ENCODE measurements at regions not wholly inside any gene's neighbourhood (a gene's known extent, or its start where the extent isn't known, plus 50 kb on each side); places are given as distances from the start of the nearest gene placed in this dataset.

DNA sequence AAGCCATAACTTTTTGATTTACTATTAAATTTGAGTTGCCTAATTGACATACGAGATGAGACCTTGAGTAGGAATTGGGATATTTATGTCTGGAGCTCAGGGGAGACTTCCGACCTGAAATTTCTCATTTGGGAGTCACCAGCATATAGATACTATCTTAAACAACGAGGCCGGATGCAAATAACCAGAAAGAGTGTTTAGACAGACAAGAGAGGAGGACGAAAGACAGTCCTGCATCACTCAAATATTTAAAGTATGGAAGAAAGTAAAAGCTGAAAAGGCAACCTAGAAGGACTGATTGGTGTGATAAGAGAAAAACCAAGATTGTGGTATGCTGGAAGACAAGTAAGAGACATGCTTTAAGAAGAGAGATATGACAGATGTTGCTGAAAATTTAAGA is 675.0 kb upstream of the NUDT12 start:
- DNase-seq (ENCODE audit: low spot score), result no peak

DNA sequence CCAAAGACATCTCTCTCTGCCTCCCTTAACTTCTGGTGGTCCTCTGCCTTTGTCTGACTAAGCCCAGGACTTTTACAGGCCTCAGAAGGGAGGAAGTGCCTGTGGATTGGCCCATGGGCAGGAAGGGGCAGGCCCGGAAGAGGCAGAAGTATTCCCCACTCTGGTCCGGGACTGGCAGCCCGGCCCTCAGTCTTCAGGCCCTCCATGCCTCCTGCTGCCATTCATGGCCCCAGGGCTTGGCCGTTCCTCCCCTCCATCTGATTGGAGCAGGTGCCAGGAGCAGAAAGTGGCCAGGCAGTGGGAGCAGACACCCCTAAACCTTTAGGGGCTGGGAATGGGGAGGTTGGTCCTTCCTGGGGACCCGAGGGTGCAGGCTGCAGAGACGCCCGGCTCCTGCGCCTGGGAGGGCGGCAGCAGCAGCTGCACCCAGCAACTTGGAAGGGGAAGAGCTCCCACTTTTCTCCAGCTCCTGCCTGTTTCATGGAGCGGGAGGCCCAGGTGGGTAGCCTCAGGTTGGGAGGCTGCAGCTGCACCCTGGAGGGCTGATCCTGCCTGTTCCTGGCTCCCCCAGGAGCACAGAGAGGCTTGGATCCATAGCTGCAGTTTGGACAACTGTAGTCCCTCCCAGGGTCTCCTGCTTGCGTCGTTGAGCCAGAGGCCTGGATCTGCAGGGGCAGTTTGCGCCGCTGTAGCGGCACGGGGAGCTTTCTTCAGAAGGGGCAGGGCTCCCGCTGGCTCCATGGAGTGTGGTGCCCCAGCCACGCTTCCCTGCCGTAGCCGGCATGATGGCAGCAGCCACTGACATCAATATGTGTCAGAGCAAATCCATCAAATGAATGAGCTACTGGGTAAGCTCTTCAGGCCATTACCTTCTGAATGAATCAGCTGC is 661.5 kb upstream of the NUDT12 start:
- DNase-seq (ENCODE audit: low spot score), result no peak

DNA sequence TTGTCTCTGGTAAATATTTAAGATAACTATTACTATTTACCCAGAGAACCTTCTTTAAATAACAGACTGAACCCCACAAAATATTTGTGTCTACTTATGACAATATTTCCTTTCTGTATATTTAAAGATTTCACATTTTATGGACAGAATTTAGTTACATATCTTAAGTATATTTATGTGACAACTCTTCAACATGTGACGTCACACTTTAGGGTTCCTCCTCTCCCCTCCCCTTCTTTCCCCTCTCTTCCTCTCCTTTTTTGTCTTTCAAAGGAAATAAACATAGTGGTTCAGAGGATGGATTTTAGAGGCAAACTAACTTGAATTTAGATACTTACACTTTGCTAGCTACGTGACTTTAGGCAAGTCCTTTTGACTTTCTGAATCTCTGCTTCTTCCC is 655.6 kb upstream of the NUDT12 start:
- no peak for DNase-seq (ENCODE audit: low spot score)

DNA sequence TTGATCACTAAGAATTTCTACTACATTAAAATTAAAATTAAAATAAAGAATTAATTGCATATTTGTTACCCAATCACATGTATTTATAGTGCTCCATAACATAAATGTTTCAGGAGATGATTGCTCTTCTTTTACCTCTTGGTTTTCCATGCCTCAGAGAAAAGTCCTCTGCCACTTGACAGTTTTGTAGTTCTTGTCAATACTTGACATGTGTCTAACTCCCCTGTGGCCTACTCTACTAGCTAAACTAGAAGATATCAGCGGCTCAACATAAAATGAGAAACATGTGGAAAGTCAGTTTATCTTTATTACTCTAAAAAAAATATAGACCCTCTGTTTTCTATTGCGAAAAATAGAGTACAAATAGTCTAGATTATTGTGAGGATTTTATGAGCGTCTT is 650.6 kb upstream of the NUDT12 start:
- no peak for DNase-seq (ENCODE audit: low spot score)

DNA sequence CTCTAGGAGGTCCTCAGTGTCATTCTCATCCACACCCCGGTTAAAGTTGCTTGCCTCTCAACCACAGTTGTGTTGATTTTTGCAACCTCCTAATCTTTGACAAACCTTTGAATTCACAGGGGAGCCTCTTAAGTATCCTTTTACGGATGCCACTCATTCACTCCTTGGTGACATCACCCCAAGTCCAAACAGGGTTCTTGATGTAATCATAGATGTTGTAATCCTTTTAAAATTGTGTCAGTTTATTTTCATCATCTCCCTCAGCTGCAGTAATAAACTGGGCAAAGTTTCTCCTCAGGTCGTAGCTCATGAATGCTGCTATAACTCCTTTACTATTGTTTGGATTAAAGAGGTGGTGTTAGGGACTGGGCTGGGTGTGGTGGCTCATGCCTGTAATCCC is 637.2 kb upstream of the NUDT12 start:
- no peak for DNase-seq (ENCODE audit: low spot score)

DNA sequence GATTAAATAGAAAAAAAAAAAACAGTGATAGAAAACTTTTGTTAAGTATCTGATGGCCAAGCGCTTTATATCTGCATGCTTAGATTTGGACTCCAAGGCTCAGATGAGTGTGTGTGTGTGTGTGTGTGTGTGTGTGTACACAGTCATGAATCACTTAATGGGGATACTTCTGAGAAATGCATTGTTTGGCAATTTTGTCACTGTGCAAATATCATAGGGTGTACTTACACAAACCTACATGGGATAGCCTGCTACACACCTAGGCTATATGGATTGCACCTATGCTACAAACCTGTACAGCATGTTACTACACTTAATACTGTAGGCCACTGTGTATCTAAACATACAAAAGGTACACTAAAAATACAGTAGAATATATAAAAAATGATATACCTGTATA is 635.6 kb upstream of the NUDT12 start:
- DNase-seq (ENCODE audit: low spot score), result no peak

DNA sequence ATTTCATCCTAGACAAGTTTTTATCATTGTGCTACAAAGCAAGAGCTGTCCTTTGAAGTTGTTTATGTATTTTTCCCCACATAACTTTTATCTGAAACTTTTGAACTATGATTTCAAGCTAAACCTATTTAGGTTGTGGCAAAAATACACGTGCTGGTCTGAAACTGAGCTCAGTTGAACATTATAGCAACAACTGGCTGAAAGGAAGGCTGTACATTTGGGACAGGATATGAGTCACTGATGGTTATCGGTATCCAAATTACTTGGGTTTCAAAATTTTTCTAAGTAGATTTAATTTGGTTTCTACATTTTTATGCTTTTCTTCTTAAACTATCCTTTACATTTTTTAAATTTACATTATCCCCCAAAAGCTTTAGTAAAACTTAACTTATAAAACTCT is 627.3 kb upstream of the NUDT12 start:
- peak; percentile 82 for DNase-seq (ENCODE audit: low spot score)

DNA sequence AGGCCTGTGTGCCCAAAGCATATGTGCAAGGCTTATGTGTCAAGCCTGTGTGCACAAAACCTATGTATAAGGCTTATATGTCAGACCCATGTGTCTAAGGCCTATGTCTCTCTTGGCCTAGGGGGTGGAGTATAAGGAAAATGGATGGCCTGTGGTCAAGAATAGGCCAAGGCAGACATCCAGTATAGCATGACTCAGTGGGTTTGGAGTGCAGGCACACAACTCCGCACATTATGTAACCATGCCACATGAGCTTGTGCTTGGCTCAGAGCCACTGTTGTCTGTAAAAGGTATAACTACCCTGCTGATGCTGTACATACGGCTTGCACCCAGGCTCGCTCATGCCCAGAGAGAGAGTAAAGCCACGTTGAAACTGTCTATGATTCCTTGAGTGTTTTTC is 626.4 kb upstream of the NUDT12 start:
- DNase-seq (ENCODE audit: low spot score), result peak; percentile 55

DNA sequence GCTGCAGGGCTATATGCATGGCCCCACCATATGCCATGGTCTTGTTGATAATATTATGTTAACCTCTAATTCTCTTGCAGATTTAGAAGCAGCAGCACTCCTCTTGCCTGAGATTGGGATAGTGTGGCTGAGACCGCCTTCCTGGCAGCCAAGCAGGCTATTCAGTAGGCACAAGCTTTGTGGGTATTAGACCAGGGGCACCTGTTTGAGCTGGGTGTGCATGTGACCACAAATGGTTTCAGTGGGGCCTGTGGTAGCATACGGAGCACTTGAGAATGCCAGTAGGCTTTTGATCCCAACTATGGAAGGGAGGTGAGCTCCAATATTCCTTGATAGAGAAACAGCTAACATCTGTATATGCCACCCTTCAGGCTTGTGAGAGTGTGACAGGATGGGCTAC is 625.1 kb upstream of the NUDT12 start:
- no peak for DNase-seq (ENCODE audit: low spot score)

DNA sequence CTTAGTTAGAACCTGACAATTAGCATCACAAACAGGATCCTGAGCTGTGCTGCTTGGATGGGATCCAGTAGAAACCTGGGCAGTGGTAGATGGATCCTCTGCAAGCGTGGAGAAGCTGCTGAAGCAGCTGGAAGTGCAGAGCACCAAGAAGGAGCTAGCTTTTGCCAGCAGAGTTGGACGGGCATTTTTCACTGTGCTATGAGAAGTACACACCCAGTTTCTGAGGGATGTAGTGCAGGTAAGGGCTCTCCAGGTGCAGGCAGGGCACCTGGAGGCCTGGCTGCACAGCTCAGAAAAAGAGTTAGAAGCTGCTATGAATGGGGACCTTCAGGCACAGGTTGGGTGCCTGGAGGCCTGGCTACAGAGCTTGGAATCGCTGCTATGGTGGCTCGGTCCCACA is 623.9 kb upstream of the NUDT12 start:
- DNase-seq (ENCODE audit: low spot score), result no peak

DNA sequence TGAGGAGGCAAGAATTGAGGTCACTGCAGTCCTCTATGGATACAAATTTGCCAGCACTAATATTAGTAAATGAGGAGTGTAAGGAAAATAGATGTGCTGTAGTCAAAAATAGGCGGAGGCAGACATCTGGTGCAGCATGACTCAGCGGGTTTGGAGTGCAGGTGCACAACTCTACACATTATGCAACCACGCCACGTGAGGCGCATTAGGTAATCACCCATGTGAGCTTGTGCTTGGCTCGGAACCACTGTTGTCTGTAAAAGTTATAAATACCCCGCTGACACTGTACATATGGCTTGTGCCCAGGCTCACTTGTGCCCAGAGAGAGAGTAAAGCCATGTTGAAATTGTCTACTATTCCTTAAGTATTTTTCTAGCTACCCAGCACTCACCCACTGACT is 623.5 kb upstream of the NUDT12 start:
- peak; percentile 95 for DNase-seq (ENCODE audit: low spot score)

DNA sequence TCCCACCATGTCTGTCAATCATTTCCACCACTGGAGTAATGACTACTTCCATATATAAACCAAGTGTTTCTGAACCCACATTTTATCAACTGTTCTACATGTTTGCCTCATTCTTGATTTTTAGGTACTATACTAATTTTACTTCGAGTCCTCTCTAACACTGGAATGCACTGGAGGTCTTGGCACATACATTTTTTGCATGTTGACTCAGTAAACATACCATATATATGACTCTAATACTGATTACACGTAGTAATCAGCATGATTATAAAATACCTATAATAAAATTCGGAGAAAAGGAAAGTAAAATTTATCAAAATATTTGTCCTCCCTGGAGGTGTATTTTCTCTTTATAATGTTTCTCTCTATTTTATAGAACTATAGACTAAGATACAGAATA is 621.7 kb upstream of the NUDT12 start:
- DNase-seq (ENCODE audit: low spot score), result no peak

DNA sequence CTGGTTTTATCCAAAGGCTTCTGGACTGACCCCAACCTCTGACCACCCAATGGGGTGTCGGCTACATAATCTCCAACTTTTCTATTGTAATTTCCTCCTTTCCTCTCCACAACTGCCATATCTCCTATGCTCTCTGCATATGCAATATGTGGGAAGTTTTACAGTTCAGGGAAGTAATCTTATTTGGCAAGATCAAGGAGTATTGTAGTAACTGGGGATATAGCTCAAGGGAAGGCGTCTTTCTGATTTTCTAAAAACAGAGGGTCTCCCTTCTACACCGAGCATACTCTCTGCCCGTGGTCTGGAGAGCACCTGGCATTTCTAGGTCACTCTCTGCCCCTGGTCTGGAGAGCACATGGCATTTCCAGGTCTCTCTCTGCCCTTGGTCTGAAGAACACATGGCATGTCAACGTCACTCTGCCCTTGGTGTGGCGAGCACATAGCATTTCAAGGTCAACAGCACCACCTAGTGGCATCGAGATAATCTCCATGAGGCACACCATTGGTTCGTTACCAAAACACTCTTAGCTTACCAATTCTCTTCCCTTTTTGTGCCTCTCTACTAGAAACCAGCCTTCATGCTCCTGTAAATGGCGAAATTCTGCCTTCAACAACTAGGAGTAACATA is 616.4 kb upstream of the NUDT12 start:
- DNase-seq (ENCODE audit: low spot score), result peak; percentile 89

DNA sequence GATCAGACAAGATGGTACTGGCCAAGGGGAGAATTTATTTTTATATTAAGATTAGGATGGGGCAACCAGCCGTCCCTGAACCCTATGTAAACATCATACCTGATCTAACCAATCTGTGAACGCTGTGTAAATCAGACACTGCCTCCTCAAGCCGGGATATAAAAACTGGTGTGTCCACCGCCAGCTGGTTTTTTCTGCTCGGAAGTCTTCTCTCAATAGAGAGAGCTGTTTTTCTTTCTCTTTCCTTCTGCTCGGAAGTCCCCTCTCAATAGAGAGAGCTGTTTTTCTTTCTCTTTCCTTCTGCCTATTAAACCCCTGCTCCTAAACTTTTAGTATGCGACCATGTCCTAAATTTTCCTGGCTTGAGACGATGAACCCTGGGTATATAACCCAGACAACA is 615.5 kb upstream of the NUDT12 start:
- no peak for DNase-seq (ENCODE audit: low spot score)

DNA sequence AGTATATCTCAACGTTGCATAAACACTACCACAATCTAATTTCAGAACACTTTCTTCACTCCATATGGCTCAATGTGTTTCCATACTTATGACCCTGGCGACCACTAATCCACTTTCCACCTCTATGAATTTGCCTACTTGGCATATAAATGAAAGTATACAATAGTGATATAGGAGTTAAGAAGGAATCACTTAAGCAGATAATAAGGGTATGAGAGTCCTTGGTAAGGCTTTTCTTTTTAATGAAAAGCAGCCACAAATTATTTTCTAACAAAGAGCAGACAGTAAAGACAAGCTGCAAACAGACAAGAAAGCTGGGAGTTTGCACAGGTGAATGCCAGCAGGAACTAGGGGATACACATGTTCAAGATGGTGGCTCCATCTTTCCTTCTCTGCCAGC is 615.1 kb upstream of the NUDT12 start:
- DNase-seq (ENCODE audit: low spot score), result no peak

DNA sequence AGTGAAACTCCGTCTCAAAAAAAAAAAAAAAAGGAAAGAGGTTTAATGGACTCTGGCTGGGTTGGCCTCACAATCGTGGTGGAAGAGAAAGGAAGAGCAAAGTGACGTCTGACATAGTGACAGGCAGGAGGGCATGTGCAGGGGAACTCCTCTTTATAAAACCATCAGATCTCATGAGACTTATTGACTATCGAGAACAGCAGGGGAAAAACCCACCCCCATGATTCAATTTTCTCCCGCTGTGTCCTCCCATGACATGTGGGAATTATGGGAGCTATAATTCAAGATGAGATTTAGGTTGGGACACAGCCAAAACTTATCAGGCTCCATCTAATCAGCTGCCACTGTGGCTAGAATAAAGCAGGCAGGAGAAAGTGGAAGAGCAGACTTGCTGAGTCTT is 610.4 kb upstream of the NUDT12 start:
- peak; percentile 84 for DNase-seq (ENCODE audit: low spot score)

DNA sequence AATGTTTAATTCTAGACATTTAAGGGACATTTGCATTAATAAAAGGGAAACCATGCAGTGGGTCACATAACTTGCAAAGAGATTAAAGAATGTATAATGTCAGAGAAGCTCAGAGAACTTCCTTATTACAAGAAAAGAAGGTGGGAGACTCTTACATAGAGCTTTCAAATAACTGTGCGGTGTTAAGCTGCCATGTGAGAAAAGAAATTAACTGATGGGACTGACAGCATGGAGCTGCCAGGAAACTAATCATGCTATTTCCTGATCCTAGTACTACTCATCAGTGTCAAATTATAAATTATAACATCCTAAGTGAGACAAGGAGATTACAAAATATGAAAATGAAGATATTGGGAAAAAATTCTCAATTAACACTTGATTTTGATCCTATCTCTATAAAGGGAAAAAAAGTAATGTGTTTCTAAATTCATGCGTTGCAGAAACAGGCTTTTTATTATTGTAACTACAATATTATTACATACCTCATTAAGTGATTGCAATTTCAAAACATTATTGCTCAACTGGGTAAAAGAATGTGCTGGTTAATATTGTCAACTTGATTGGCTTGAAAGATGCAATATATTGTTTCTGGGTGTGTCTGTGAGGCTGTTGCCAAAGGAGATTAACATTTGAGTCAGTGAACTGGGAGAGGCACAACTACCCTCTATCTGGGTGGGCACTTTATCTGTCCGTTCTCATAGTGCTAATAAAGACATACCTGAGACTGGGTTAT is 609.5 kb upstream of the NUDT12 start:
- DNase-seq (ENCODE audit: low spot score), result peak; percentile 48

DNA sequence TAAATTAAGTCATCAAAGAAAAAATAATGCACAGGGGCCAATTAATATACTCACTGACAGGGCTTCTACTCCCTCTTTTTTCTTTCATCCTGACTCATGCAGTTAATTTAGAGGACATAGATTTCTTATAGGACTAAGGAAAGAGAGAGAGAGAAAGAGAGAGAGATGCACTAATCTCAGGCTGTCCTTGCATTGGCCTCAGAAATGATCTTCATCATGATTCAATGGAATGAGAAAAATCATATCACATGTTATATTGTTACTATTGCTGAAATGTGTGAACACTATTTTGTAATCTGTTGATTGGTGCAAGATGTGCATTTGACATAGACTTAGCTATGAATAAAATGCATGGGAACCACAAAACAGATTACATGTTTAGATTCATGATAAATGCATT is 608.3 kb upstream of the NUDT12 start:
- DNase-seq (ENCODE audit: low spot score), result peak; percentile 88

DNA sequence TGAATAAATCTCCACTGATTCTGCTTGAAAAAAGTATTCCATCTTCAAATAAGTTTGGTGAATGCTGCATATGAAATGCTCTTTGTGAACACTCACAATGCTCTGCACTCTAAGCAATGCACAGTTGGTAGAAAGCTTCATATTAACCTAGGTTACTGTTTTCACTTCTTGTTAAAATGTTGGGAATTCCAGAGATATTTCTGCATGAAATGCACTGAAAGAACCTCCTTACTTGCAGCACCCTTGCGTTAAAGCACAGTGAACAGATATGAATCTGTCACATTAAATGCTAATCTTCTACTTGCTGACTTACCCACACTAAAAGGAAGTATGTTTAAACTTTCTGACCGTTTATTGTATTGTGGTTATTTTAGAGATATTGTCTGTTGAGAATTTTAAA is 584.1 kb upstream of the NUDT12 start:
- peak; percentile 13 for DNase-seq (ENCODE audit: low spot score)

DNA sequence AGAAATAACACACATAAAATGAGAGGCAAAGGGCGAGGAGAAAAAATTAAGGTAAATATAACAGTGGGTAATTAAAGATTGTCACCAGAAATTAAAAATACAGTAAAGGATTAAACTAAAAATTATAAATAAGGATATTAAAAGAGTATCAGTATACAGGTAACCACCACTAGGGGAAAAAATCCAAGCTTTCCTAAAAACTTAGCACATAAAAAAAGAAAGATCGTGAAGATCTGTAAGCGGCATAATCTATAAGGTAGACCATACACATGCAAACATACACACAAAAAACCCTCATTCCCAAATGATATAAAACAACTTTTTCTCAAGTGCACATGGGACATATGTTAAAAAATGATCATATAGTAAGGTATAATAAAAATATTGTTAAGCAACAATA is 577.3 kb upstream of the NUDT12 start:
- no peak for DNase-seq (ENCODE audit: low spot score)

DNA sequence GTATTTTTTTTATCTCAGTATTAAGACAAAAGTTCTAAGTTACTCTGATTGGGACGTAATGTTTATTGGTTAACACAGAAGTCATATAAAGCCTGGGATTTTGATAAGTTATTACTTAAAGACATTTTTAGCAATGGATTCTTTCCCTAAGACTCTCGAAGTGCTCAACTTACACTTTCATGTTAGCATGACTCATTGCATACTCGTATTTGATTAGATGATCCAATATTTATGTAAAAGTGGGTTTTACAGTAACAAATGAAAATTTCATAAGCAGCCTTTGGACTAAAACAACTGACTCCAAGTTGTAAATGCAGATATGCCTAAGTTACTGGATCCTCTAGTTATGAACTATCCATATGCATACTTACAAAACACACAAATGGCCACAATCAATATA is 567.7 kb upstream of the NUDT12 start:
- no peak for DNase-seq (ENCODE audit: low spot score)

DNA sequence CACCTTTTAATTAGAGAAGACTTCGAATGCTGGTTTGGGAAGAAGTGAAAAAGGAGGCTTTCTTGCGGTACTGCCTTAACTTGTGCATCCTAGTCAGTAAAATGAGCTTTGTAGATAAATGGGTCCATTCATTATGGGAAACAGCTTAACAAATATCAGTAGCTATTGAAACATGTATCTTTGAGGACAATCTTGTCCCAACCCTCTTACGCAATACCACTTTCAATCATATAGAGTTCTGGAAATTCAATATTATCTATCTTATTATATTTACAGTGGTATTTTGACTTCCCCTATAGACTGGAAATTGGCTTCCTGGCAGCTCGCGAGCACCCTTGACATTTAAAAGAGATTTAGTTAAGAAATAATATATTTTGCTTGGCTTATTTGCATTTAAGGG is 565.8 kb upstream of the NUDT12 start:
- DNase-seq (ENCODE audit: low spot score), result no peak

DNA sequence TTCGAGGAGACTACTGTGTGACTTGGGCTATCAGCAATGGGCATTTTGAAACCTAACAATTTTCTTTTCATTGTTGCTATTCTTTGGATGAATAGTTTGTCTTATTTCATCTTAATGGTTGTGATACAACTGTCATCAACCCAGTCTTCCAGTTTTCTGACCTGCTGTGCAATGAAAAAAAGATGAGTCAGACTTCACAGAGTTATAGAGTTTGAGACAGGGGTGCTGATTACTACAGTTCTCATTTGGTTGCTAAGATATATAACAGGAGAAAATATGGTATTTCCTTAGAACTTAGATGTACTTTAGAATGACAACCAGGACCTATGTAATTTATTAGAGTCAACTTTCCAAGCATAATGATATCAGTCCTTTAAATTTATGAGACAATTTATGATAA is 564.4 kb upstream of the NUDT12 start:
- DNase-seq (ENCODE audit: low spot score), result peak; percentile 11
